NCI-H2196 treated with DMSO at 0.1 percent for 48 hours (cell line): ENCODE measurements at regions not wholly inside any gene's neighbourhood (a gene's known extent, or its start where the extent isn't known, plus 50 kb on each side); places are given as distances from the start of the nearest gene placed in this dataset.
"Not testable (repeated sequence)": the region's sequence is repeated elsewhere in the genome, so short reads cannot be mapped to it uniquely, and the experiment has no call there.

ENCODE experiments used
- DNase-seq: peaks from one replicate; lab custom pipeline; 2025; ENCODE audit not compliant: unreplicated experiment; lab: John Stamatoyannopoulos, UW

DNA sequence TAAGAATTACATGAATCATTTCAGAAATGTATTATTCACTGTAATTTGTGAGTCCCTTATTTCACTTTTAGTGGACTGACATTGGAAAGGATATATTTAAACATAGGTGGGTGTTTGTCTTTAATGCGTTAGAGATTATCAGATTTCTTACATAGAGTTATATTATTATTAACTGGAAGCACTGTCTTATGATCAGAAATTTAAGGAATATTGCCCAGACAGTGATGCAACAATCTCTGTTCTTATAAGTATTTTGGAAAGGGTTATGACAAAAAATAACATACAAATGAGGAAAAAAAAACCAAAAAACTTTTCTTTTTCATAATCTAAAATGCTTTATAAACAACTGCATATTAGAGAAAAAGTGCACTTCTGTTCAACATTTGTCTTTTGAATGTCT lies 836.6 kb downstream of the SLC6A15 start:
- no peak for DNase-seq

DNA sequence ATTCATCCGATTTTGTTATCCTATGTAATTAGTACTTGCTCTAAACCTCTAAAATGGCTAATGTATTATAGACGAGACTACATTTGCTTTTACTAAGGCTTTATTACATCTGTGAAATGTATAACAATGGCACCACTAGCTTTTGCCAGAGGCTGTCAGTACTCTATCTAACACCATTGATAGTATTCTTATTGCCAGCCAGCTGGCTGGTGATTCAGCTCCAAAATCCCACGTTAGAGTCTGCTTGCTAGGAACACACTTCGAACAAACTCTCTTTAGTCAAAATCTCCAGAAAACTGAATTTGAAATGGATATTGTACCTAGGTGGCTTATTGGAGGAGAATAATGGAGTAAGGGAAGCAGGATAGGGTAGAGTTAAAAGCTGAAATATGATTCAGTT lies 839.2 kb downstream of the SLC6A15 start:
- DNase-seq: no peak

- DNase-seq: no peak
These were observed 839.6 kb downstream of the SLC6A15 start for GRCh38 chr12:84072961-84073360.

- no peak for DNase-seq
These were observed 842.3 kb downstream of the SLC6A15 start for GRCh38 chr12:84070292-84070691.

GRCh38 chr12:84069699-84070098 lies 842.9 kb downstream of the SLC6A15 start:
- DNase-seq: no peak

DNA sequence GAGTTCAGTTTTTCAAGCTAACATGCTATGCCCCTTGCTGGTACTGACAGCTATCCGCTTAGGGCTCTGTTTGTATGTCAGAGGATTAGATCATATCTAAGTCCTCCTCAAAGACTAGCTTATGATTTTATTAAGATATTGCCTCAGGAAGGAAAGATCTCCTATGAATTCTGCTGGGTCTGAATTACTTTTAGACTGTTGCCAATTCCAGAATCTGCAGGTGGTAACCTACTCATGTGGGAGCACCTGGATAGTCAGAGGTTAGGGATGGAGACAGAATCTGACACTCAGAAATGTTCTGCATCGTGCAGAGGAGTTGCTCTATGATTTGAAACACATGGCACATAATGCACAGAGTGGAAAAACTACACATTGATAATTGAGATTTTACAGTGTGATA lies 843.4 kb downstream of the SLC6A15 start:
- no peak for DNase-seq

DNA sequence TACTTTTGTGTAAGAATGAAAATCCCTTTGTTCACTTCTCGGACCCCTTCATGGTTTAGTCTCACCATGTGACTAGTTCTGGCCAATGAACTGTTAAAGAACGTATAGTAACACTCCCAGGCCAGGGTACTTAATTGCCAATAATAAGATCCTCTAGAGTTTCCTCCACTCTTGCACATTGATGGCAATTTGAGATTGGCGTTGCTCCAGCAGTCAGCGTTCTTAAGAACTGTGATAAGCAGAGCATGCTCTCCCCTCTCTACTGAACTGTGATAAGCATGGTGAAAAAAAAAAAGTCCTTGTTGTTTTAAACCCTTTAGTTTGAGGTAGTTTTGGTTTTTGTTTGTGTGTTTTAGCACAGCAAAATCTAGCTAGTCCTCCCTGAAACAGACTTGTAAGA lies 854.5 kb downstream of the SLC6A15 start:
- no peak for DNase-seq

- no peak for DNase-seq
These were observed 857.8 kb downstream of the SLC6A15 start for GRCh38 chr12:84054811-84055210.

DNA sequence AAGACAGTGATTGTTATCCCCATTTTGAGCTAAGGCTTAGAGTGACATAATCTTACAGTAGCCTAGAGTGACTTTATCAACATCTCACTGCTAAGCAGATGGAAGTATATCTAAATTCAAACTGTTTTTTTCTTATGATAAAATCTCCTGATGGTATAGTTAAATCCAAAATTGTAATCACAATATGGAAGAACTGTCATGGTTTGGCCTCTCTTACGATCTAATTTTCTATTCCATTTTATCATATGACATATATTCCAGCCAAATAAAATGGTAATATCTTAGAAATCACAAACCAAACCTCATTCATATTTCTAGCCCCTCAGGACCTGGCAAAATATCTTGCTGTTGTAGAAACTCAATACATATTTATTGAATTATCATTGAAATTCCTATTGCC lies 864.7 kb downstream of the SLC6A15 start:
- DNase-seq: no peak

DNA sequence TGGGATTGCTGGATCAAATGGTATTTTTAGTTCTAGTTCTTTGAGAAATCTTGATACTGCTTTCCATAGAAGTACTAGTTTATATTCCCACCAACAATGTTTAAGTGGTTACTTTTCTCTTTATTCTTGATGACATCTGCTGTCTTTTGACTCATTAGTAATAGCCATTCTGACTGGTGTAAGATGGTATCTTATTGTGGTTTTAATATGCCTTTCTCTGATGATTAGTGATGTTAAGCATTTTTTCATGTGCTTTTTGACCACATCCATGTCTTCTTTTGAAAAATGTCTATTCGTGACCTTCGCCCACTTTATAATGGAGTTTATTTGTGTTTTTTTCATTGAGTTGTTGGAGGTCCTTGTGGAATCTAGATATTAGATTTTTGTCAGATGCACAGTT lies 865.7 kb downstream of the SLC6A15 start:
- DNase-seq: no peak

GRCh38 chr12:84043355-84043754 lies 869.2 kb downstream of the SLC6A15 start:
- no peak for DNase-seq

- DNase-seq: no peak
These were observed 874.4 kb downstream of the SLC6A15 start for GRCh38 chr12:84038242-84038641.

DNA sequence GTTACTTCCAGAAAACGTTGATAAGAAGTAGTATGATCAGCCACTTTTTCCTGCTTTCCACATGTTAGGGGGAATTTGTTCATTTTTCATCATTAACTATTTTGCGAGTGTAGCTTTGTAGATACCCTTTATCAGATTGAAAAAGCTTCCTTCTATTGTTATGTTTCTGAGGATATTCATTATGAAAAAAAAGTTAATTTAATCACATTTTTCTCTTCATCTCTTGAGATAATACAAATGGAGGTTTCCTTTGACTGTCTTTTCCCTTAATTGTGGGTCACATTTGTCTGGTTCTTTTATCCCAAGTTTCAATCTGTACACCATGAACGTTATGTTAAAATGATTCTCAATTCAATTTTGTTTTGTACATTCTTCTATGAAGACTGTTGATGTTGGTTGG lies 875.7 kb downstream of the SLC6A15 start:
- DNase-seq: no peak

GRCh38 chr12:84035766-84036165 lies 876.8 kb downstream of the SLC6A15 start:
- no peak for DNase-seq

DNA sequence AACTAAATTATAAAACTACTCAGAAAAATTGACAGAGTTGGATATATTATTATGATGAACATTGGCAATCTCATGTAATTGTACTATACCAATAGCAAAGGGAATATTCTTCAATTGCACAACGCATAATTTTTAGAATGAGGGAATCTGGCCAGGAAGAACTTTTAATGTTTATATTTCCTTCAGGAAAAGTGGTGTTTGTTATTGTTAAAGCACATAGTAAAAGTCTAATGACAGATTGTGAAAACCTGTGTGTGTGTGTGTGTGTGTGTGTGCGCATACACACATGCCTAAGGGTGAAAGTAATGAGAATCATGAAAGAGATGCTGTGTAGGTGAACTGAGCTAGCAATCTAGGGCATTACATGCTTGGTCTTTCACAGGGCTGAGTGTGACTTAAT lies 877.7 kb downstream of the SLC6A15 start:
- no peak for DNase-seq

DNA sequence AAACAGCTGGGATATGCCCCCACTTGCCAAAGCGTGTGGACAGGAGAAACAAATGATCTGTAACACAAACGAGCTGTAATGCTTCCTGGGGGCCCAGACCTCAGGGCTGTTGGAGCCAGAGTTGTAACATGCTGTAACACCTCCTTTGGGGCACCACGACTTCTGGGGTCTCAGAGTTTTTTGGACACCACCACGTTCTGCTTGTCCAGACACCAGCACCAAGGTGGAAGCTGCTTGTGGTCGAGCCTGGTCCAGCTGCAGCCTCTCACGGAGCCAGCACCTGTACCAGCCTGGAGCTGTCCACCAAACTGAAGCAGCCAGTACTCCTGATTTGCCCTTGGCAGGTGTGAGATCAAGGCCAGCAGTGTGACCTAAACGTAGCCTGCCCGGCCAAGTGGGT lies 879.4 kb downstream of the SLC6A15 start:
- DNase-seq: no peak

DNA sequence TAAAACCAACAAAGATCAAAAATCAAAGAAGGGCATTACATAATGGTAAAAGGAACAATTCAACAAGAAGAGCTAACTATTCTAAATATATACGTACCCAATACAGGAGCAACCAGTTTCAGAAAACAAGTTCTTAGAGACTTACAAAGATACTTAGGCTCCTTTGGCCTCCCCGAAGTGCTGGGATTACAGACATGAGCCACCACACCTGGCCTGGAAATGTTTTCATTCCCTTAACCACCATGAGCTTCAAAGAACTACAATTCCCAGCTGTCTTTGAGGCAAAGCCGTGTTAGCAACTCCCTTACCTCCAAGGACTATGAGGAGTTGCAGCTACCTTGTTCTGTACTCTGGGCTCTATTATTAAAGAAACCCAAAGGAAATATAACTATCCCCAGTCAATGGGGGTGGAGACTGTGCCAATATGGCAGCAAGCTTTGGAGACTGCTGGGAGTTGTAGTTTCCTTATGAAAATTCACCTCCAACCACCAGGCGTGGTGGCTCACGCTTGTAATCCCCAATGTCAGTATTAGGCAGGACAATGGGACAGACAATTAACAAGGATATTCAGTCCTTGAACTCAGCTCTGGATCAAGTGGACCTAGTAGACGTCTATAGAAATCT lies 893.9 kb downstream of the SLC6A15 start:
- not testable (repeated sequence) for DNase-seq

- no peak for DNase-seq
These were observed 895.6 kb downstream of the SLC6A15 start for GRCh38 chr12:84016956-84017355.

- DNase-seq: no peak
These were observed 915.2 kb downstream of the SLC6A15 start for GRCh38 chr12:83997423-83997822.

DNA sequence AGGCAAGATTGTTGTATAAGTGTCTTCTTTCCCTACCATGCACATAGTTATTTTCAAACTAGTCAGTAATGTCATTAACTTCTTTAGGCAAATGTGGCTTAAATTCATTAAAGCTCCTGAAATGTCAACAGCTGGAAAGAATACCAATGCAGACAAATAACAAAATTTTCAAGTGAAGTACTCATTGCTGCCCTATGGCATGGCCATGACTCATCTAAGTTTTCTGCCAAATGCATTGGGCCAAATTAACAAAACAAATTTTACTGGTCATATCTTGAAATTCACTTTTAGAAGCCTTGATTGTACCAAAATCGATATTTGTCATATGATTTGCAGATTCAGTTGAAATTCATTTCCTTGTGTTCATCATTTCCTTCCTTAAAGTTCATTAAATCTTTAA lies 915.9 kb downstream of the SLC6A15 start:
- no peak for DNase-seq

DNA sequence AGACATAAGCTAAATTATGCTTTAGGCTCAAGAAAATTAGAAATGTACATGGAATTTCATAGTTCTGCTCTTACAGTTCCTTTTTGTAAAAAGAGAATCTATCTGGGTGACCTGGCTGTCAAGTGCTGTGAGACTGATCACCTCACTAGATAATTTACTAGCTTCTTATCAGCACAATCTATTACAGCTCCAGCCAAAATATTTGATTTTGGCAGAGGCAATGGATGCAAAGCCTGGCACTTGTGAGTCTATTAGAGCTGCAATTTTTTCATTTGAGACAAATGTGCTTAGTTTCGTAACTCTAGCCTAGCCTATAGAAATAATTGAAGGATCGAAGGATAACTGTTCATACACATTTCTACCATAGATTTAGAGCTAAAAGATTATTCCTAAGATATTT lies 927.5 kb downstream of the SLC6A15 start:
- DNase-seq: no peak

DNA sequence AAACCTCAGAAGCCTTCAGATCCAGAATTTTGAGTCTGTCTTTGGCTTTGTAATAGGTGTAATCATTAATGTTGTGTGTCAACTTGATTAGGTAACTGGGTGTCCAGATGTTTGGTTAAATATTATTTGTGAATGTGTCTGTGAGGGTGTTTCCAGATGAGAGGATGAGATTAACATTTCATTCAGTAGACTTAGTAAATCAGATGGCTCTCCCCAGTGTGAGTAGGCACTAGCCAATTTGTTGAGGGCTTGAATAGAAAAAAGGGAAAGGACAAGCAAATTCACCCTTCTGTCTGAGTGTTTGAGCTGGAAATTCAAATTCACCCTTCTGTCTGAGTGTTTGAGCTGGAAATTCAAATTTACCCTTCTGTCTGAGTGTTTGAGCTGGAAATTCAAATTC lies 932.2 kb downstream of the SLC6A15 start:
- DNase-seq: no peak

DNA sequence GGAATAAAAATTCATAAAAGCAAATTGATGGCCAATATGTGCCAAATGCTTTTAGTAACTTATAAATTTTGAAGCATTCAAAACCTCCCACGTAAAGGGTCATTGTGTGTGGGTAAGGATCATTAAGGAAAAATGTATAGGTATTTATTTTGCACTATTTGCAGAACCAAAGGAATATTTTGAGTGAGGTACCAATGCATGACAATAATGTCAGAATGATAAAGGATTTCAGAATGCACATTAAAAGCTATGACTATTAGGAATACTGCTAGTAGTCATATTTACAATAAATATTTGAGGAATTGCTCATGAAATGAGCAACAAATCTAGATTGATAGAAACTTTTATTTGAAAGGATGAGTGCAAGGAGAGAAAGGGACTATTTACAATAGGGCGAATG lies 932.8 kb downstream of the SLC6A15 start:
- DNase-seq: no peak

DNA sequence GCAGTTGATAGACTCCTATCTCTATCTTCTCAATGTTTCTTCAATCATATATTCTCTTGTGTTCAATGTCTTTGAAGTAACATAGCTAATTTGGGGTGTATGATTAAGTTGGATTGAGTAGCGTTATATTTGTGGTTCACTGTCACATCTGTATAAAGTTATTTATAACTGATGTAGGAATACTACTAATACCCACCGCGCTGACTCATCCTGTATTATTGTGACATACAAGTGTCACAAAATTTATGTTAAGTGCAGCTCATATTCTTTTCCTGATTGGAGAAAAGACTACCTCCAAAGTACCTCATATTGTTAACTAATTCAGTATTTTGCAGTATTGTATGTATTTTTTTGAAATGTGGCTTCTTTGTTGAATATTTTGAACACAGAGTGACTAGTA lies 940.8 kb downstream of the SLC6A15 start:
- no peak for DNase-seq
